ENCODE measurements at regions not wholly inside any gene's neighbourhood (a gene's known extent, or its start where the extent isn't known, plus 50 kb on each side); places are given as distances from the start of the nearest gene placed in this dataset.
A peak's percentile ranks its signal among the peaks of the same experiment; 100 is the strongest.

- TF ChIP-seq, protein P1, sequence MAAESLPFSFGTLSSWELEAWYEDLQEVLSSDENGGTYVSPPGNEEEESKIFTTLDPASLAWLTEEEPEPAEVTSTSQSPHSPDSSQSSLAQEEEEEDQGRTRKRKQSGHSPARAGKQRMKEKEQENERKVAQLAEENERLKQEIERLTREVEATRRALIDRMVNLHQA (CRISPR knock-in tag; IDR thresholded peaks at IDR 0.05) = no peak
- no peak for TF ChIP-seq GZF1 (CRISPR knock-in tag; IDR thresholded peaks at IDR 0.05)
- TF ChIP-seq BRCA1 (CRISPR knock-in tag; IDR thresholded peaks at IDR 0.05) = no peak
- no peak for TF ChIP-seq NR1H2 (CRISPR knock-in tag; IDR thresholded peaks at IDR 0.05; ENCODE audit: borderline replicate concordance, low read depth)
- 0 out of 2 replicates have a peak, but pooled peaks have one; percentile 13 for TF ChIP-seq FOXJ3 (CRISPR knock-in tag; IDR thresholded peaks at IDR 0.05; ENCODE audit: borderline replicate concordance)
Observed at GRCh38 chr4:38491854-38492478, 172.0 kb upstream of the KLF3 start (continued).

GRCh38 chr4:38493066-38493465, 170.9 kb upstream of the KLF3 start:
- FAIRE-seq (no peak), ATAC-seq (no peak), DNase-seq (ENCODE audit: low spot score) (no peak)
- peak; percentile 54 for TF ChIP-seq ZNF629 (CRISPR knock-in tag; conservative IDR thresholded peaks at IDR 0.05)
- TF ChIP-seq, protein P2, sequence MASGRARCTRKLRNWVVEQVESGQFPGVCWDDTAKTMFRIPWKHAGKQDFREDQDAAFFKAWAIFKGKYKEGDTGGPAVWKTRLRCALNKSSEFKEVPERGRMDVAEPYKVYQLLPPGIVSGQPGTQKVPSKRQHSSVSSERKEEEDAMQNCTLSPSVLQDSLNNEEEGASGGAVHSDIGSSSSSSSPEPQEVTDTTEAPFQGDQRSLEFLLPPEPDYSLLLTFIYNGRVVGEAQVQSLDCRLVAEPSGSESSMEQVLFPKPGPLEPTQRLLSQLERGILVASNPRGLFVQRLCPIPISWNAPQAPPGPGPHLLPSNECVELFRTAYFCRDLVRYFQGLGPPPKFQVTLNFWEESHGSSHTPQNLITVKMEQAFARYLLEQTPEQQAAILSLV (CRISPR knock-in tag; IDR thresholded peaks at IDR 0.05; ENCODE audit: borderline replicate concordance) = no peak
- POLR2A ChIA-PET = no interaction called here
- Histone ChIP-seq H3K4me2 (ENCODE audit: low read depth, low read length) (no peak overlapping the region), H3K79me2 (ENCODE audit: insufficient read depth, low read length) (no peaks in the 10 kb centered on the region), H3K27me3 (ENCODE audit: control insufficient read depth in 1 of 2, insufficient read depth in 2 of 2, low read length in 2 of 2) (no peaks in the 10 kb centered on the region), H3K9me3 (ENCODE audit: low read length) (no peaks in the 10 kb centered on the region), H2AFZ (ENCODE audit: low read length) (no peak overlapping the region), H3K27ac (ENCODE audit: extremely low read length, insufficient read depth, low read length) (no peak overlapping the region), H3K4me1 (ENCODE audit: insufficient read depth, low read length) (peaks cover 60% of the 10 kb centered on the region), H3K9ac (ENCODE audit: insufficient read depth, low read depth, low read length) (no peak overlapping the region), H3K4me3 (replicated peaks in 1 of 3; ENCODE audit: insufficient read depth in 1 of 3, low read depth in 2 of 3, low read length in 3 of 3) (no peak overlapping the region), H4K20me1 (ENCODE audit: insufficient read depth, low read length) (no peaks in the 10 kb centered on the region), H3K36me3 (replicated peaks in 1 of 2; ENCODE audit: control insufficient read depth in 1 of 2, insufficient read depth in 2 of 2, low read length in 2 of 2) (no peaks in the 10 kb centered on the region)
- intact Hi-C loops (cut with micrococcal nuclease; ENCODE audit: unreplicated experiment) (loop anchor here (5.0 kb wide), 1 partner anchor 184 kb away; no protein-coding TSS in a partner anchor), in situ Hi-C loops (cut with HindIII; ENCODE audit: extremely low pct_ligation_motif_present, low pct_unique_long_range_greater_than_20kb) (no loop called here)
- CTCF ChIA-PET (ENCODE audit: low intra/inter-chr PET ratio, low total read pairs) = no interaction called here
- no TSS peak for BruUV-seq (replicated peaks)
